Astrocyte (in vitro differentiated cells and primary cell): ENCODE measurements at regions not wholly inside any gene's neighbourhood (a gene's known extent, or its start where the extent isn't known, plus 50 kb on each side); places are given as distances from the start of the nearest gene placed in this dataset.

Source experiments
- DNase-seq: peaks from one replicate; pipeline ENCODE4 v3.0.0-alpha.2; 2010; ENCODE audit warnings: low read depth
- FAIRE-seq: peaks from 2 replicates; lab custom pipeline; 2011; peaks lifted over from hg19 to GRCh38; lab: Jason Lieb, UNC
- H2AFZ ChIP-seq: 2 replicates; pipeline ENCODE4 v1.6.0; 2012; ENCODE audit warnings: low read depth, low read length, inconsistent platforms
- H3K27ac ChIP-seq: 2 replicates; pipeline ENCODE4 v1.5.1; 2011; ENCODE audit warnings: low read depth, low read length, inconsistent platforms
- H3K27me3 ChIP-seq: 2 replicates; pipeline ENCODE4 v1.6.0; 2011; ENCODE audit warnings: low read length, inconsistent platforms; ENCODE audit not compliant: insufficient read depth
- H3K36me3 ChIP-seq: 2 replicates; pipeline ENCODE4 v1.5.1; 2011; ENCODE audit warnings: low read length, inconsistent platforms; ENCODE audit not compliant: insufficient read depth
- H3K4me1 ChIP-seq: 2 replicates; pipeline ENCODE4 v1.5.1; 2011; ENCODE audit warnings: low read length, inconsistent platforms; ENCODE audit not compliant: insufficient read depth
- H3K4me2 ChIP-seq: 2 replicates; pipeline ENCODE4 v1.6.0; 2012; ENCODE audit warnings: low read length, inconsistent platforms
- H3K4me3 ChIP-seq: 2 replicates; pipeline ENCODE4 v1.5.1; 2011; ENCODE audit warnings: low read depth, mild to moderate bottlenecking, low read length, inconsistent platforms; ENCODE audit not compliant: insufficient read depth
- H3K79me2 ChIP-seq: 2 replicates; pipeline ENCODE4 v1.6.0; 2012; ENCODE audit warnings: mild to moderate bottlenecking, low read length, inconsistent platforms; ENCODE audit not compliant: insufficient read depth
- H3K9ac ChIP-seq: 2 replicates; pipeline ENCODE4 v1.6.0; 2012; ENCODE audit warnings: mild to moderate bottlenecking, low read length, inconsistent platforms
- H3K9me3 ChIP-seq: 2 replicates; pipeline ENCODE4 v1.5.1; 2012; ENCODE audit warnings: low read depth, mild to moderate bottlenecking, low read length, inconsistent platforms; ENCODE audit not compliant: insufficient read depth
- H4K20me1 ChIP-seq: 2 replicates; pipeline ENCODE4 v1.6.0; 2012; ENCODE audit warnings: low read length, inconsistent platforms; ENCODE audit not compliant: insufficient read depth
- H3K27ac Mint-ChIP-seq: one replicate; pipeline ENCODE4 v1.8.0; 2021; ENCODE audit warnings: mild to moderate bottlenecking, mixed read lengths; ENCODE audit not compliant: unreplicated experiment
- H3K27me3 Mint-ChIP-seq: one replicate; pipeline ENCODE4 v1.8.0; 2021; ENCODE audit warnings: low read depth, mixed read lengths; ENCODE audit not compliant: unreplicated experiment
- H3K36me3 Mint-ChIP-seq: one replicate; pipeline ENCODE4 v1.8.0; 2021; ENCODE audit warnings: low read depth, mixed read lengths; ENCODE audit not compliant: unreplicated experiment
- H3K4me1 Mint-ChIP-seq: one replicate; pipeline ENCODE4 v1.8.0; 2021; ENCODE audit warnings: low read depth, mixed read lengths; ENCODE audit not compliant: unreplicated experiment
- H3K4me3 Mint-ChIP-seq: one replicate; pipeline ENCODE4 v1.8.0; 2021; ENCODE audit warnings: mild to moderate bottlenecking, moderate library complexity, mixed read lengths; ENCODE audit not compliant: unreplicated experiment
- H3K9me3 Mint-ChIP-seq: one replicate; pipeline ENCODE4 v1.8.0; 2021; ENCODE audit warnings: mild to moderate bottlenecking, mixed read lengths; ENCODE audit not compliant: unreplicated experiment
- EZH2 ChIP-seq: IDR thresholded peaks from 2 replicates; pipeline ENCODE4 v1.6.1; 2012; ENCODE audit warnings: mild to moderate bottlenecking, low read length, inconsistent platforms; ENCODE audit not compliant: insufficient read depth
- TF ChIP-seq, protein P1 (sequence below): IDR thresholded peaks from 2 replicates; pipeline ENCODE4 v1.5.1; 2011; ENCODE audit warnings: low read depth, mild to moderate bottlenecking, inconsistent platforms, low read length, moderate library complexity; ENCODE audit not compliant: insufficient read depth

DNA sequence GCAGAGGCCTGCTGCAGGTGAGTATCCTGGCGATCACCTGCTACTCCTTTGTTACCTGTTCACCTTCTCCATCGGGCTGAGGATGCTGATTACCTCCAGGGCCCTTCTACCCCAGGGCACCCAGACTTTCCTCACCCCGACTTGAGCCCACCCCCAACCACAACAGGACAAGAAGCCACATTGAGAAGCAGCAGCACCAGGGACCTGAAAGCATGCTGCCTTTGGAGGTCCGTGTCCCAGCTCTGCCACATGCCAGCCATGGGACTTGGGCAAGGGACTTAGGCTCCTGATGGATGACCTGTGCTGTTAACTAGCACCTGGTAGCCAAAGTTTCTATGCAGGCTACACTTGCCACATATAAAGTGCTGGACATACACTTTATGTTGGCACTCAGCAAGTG, 89.7 kb downstream of the CPZ start:
- no peak overlapping the region for H3K4me2 ChIP-seq
- H3K4me1 Mint-ChIP-seq: no peaks in the 10 kb centered on the region
- no peak overlapping the region for H3K27ac ChIP-seq
- H3K27ac Mint-ChIP-seq: no peak overlapping the region
- H3K4me3 ChIP-seq: no peak overlapping the region
- no peaks in the 10 kb centered on the region for H3K36me3 Mint-ChIP-seq
- no peak for FAIRE-seq
- H4K20me1 ChIP-seq: no peaks in the 10 kb centered on the region
- H3K9me3 Mint-ChIP-seq: no peaks in the 10 kb centered on the region
- TF ChIP-seq, protein P1, sequence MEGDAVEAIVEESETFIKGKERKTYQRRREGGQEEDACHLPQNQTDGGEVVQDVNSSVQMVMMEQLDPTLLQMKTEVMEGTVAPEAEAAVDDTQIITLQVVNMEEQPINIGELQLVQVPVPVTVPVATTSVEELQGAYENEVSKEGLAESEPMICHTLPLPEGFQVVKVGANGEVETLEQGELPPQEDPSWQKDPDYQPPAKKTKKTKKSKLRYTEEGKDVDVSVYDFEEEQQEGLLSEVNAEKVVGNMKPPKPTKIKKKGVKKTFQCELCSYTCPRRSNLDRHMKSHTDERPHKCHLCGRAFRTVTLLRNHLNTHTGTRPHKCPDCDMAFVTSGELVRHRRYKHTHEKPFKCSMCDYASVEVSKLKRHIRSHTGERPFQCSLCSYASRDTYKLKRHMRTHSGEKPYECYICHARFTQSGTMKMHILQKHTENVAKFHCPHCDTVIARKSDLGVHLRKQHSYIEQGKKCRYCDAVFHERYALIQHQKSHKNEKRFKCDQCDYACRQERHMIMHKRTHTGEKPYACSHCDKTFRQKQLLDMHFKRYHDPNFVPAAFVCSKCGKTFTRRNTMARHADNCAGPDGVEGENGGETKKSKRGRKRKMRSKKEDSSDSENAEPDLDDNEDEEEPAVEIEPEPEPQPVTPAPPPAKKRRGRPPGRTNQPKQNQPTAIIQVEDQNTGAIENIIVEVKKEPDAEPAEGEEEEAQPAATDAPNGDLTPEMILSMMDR: no peak
- no peak for TF ChIP-seq EZH2
- peaks cover 84% of the 10 kb centered on the region for H3K27me3 Mint-ChIP-seq
- H3K9me3 ChIP-seq: no peaks in the 10 kb centered on the region
- no peaks in the 10 kb centered on the region for H3K79me2 ChIP-seq
- no peak for DNase-seq
- no peak overlapping the region for H2AFZ ChIP-seq
- no peak overlapping the region for H3K4me3 Mint-ChIP-seq
- no peaks in the 10 kb centered on the region for H3K4me1 ChIP-seq
- H3K36me3 ChIP-seq: no peaks in the 10 kb centered on the region
- H3K9ac ChIP-seq: no peak overlapping the region
- no peaks in the 10 kb centered on the region for H3K27me3 ChIP-seq

DNA sequence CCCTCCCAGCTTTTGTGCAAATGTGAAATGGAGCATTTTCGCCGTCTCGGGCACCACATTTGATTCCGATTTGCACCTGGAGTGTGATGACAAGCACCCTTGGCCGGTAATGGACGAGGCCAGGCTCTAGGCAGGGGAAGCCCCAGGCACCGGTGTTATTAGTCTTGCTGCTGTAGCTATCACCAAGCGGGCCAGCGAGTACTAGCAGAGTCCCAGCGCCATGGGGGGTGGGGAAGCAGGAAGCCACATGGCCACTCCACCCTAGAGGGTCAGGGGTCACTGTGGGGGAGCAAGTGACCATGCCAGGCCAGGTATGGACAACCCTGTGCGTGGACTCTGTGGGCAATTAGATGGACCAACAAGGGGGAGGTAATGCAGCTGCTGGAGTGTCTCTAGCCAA, 88.8 kb downstream of the CPZ start:
- Histone ChIP-seq H3K4me2 (no peak overlapping the region), H3K27me3 (no peaks in the 10 kb centered on the region), H3K9ac (no peak overlapping the region), H3K79me2 (no peaks in the 10 kb centered on the region), H3K4me3 (no peak overlapping the region), H3K36me3 (no peaks in the 10 kb centered on the region), H3K27ac (no peak overlapping the region), H3K4me1 (no peaks in the 10 kb centered on the region), H2AFZ (no peak overlapping the region), H3K9me3 (no peaks in the 10 kb centered on the region), H4K20me1 (no peaks in the 10 kb centered on the region)
- H3K27ac Mint-ChIP-seq: no peak overlapping the region
- no peaks in the 10 kb centered on the region for H3K36me3 Mint-ChIP-seq
- TF ChIP-seq EZH2: no peak
- H3K27me3 Mint-ChIP-seq: peaks cover 84% of the 10 kb centered on the region
- DNase-seq (no peak), FAIRE-seq (no peak)
- H3K9me3 Mint-ChIP-seq: no peaks in the 10 kb centered on the region
- no peaks in the 10 kb centered on the region for H3K4me1 Mint-ChIP-seq
- H3K4me3 Mint-ChIP-seq: no peak overlapping the region

DNA sequence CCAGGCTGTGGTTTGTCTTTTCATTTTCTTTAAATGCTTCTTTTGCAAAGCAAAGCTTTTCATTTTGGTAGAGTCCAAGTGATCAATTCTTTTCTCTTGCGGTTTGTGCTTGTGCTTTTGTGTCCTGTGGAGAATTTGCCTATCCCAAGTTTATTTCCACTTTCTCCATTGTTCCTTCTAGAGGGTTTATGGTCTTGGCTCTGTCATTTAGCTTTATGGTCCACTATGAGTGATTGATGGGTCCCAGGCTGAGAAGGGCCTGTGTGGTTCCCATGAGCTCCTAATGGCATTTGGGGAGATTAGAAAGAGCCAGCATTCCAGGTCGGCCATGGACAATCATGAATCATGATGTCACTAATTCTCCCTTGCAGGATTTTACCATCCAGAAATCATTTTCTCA, 86.5 kb downstream of the CPZ start:
- Histone ChIP-seq H3K9ac (no peak overlapping the region), H3K4me2 (no peak overlapping the region), H3K4me1 (no peaks in the 10 kb centered on the region), H3K36me3 (no peaks in the 10 kb centered on the region), H2AFZ (no peak overlapping the region), H3K4me3 (no peak overlapping the region), H3K27ac (no peak overlapping the region), H3K27me3 (no peaks in the 10 kb centered on the region), H4K20me1 (no peaks in the 10 kb centered on the region), H3K9me3 (no peaks in the 10 kb centered on the region), H3K79me2 (no peaks in the 10 kb centered on the region)
- Mint-ChIP-seq H3K36me3 (no peaks in the 10 kb centered on the region), H3K4me3 (no peak overlapping the region), H3K27ac (no peak overlapping the region), H3K9me3 (no peaks in the 10 kb centered on the region), H3K4me1 (no peaks in the 10 kb centered on the region), H3K27me3 (peaks cover 79% of the 10 kb centered on the region)
- FAIRE-seq (no peak), DNase-seq (no peak)
- no peak for TF ChIP-seq EZH2
- TF ChIP-seq, protein P1: no peak
